ENCODE measurements at regions not wholly inside any gene's neighbourhood (a gene's known extent, or its start where the extent isn't known, plus 50 kb on each side); places are given as distances from the start of the nearest gene placed in this dataset.

DNA sequence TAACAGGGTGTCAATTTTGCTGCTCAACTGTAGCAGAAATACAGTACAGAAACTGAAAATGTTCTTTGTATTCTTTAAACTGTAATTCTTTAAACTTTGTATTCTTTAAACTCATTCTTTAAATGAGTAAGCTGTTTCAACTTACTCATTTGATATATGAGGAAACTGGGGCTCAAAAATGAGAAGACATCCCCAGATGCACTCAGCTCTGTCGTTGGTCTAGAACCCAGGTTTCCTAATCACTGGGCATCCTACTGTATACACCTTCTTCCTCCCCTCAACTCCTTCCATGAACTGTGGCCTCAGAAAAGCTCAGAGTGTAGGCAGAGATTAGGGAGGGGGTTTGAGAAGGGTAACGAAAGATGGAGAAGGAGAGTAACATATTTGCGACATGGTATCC is 136.5 kb upstream of the MAST4 start:
- H3K9me3 Mint-ChIP-seq, result peaks cover 2% of the 10 kb centered on the region
- H3K27ac Mint-ChIP-seq, result no peak overlapping the region
- ATAC-seq (ENCODE audit: low read depth), result no peak
- no peak for DNase-seq (ENCODE audit: low spot score in 2 of 2)
- peaks cover 8% of the 10 kb centered on the region for H3K4me1 Mint-ChIP-seq
- no peaks in the 10 kb centered on the region for H3K36me3 Mint-ChIP-seq
- H3K4me3 Mint-ChIP-seq, result no peak overlapping the region
- H3K27me3 Mint-ChIP-seq, result peaks cover 2% of the 10 kb centered on the region

DNA sequence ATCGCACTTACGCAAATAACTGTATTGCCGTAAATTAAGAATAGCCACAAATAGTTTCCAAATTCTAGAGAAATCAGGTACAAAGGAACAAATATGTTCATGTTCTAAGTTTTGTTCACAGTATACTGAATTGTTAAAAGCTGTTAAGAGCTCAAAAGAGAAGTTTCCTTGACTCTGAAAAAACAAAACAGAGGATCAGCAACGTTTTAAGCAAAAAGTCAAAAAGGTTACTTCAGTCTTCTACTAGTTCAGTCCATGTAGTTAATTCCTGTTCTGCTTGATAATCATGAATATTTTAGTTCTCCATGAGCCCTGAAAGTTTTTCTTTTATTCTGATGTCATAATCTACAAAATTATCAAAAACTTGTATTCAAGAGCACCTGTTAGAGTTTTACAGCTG is 128.6 kb upstream of the MAST4 start:
- Mint-ChIP-seq H3K27me3 (no peaks in the 10 kb centered on the region), H3K27ac (no peak overlapping the region), H3K9me3 (peaks cover 2% of the 10 kb centered on the region)

DNA sequence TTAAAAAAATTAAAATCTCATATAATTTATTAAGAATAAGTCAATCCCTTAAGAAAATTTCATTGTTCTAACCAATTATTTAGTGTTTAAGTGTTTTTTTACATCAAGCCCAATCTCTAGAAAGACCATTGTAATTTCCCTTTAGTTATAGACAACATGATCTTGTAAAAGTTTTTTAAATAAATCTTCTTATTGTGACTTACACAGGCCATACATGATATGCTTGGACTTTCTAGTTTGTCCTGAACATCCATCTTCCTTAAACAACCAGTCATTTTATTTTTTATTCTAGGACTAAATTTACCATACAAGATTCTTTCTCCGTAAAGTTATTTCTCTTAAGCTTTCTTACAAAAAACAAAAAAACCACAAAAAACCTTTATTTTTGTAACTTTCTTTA is 126.5 kb upstream of the MAST4 start:
- Mint-ChIP-seq H3K36me3 (peaks cover 3% of the 10 kb centered on the region), H3K4me1 (peaks cover 9% of the 10 kb centered on the region), H3K27me3 (no peaks in the 10 kb centered on the region), H3K4me3 (no peak overlapping the region), H3K27ac (no peak overlapping the region), H3K9me3 (peaks cover 4% of the 10 kb centered on the region)
- no peak for DNase-seq (ENCODE audit: low spot score in 2 of 2)
- ATAC-seq (ENCODE audit: low read depth), result no peak

More for the DNA sequence above, 128.6 kb upstream of the MAST4 start:
- H3K36me3 Mint-ChIP-seq, result peaks cover 3% of the 10 kb centered on the region
- DNase-seq (ENCODE audit: low spot score in 2 of 2) (no peak), ATAC-seq (ENCODE audit: low read depth) (no peak)
- H3K4me3 Mint-ChIP-seq, result no peak overlapping the region
- H3K4me1 Mint-ChIP-seq, result peaks cover 6% of the 10 kb centered on the region

DNA sequence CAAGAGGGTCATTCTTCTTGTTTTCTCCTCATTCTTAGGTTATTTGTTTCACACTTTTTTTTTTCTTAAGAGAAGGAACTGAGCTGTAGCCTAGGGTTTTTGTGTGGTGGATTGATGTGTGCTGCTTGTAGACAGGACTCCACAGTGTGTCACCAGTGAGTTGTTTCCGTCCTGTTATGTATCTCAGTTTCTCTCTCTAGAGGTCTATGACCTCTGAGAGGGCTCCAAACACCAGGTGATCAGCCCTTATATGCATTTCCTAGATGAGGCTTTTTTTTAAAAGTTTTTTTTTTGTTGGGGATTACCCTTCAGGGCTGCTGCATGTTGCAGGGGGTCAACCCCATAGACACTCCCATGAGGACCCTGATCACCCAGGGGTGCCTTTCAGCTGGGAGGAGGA is 124.2 kb upstream of the MAST4 start:
- Mint-ChIP-seq H3K27ac (peak overlapping the region; percentile 77), H3K4me1 (peaks cover 13% of the 10 kb centered on the region), H3K4me3 (no peak overlapping the region), H3K9me3 (peaks cover 4% of the 10 kb centered on the region), H3K27me3 (no peaks in the 10 kb centered on the region), H3K36me3 (peaks cover 2% of the 10 kb centered on the region)
- DNase-seq (ENCODE audit: low spot score in 2 of 2) (peak in 1 of 2 donors; percentile 4), ATAC-seq (ENCODE audit: low read depth) (peak; percentile 89)

DNA sequence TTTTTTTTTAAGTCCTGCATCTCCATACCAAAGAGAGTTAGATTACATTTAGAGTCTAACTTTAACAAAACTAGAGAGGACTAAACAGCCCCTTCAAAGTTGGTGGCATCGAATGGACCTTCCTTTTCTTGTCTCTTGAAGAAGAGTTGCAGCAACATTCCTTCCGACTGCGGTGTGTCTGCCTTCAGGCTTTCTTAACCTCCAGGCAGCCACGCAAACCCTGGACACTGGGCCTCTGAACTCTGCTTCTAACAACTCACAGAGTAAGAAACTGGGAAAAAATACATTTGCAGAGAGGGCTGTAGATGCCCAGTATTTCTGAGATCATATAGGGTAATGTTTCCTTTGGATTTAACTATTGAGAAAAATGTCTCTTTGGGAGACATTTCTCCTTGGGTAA is 120.5 kb upstream of the MAST4 start:
- peak overlapping the region; percentile 70 for H3K27ac Mint-ChIP-seq
- DNase-seq (ENCODE audit: low spot score in 2 of 2) (no peak), ATAC-seq (ENCODE audit: low read depth) (no peak)
- H3K36me3 Mint-ChIP-seq, result no peaks in the 10 kb centered on the region
- H3K27me3 Mint-ChIP-seq, result no peaks in the 10 kb centered on the region
- H3K4me3 Mint-ChIP-seq, result no peak overlapping the region
- H3K4me1 Mint-ChIP-seq, result peaks cover 13% of the 10 kb centered on the region
- peaks cover 2% of the 10 kb centered on the region for H3K9me3 Mint-ChIP-seq

DNA sequence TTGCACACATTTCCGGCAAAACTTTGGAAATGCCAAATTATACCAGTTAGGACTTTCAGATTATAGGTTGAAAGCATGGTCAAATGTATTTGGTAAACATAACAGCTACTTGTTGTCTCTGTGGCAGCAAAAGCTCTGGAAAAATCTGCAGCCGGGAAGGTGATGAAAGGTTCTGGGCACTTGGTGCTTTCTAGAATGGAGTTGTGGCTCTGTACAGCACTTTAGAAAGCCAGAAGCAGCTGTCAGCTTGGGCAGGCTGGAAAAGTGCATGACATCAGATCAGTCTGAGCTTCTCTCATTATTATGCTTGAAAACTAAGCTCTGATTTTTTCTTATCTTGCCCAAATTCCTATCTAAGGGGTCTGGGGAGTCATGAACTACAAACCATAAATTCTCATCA is 118.6 kb upstream of the MAST4 start:
- no peaks in the 10 kb centered on the region for H3K27me3 Mint-ChIP-seq

DNA sequence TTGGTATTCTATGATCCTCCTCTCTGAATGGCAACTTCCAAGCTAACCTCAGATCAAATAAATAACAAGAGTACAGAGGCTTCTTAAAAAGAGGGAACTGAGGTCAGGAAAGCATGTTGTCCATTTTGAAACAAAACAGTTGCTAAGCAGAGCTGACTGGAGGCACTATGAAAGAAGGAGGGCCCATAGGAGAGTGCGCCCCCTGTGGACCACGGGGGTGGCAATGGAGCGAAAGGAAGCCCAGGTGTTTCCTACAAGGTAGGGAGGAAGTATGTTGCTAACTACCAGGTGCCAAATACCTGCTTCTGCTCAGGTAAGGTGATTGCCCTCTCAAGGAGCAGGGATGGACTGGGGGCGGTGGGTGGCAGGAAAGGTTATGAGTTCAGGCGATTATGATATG is 101.8 kb upstream of the MAST4 start:
- Mint-ChIP-seq H3K4me3 (no peak overlapping the region), H3K27me3 (no peaks in the 10 kb centered on the region), H3K36me3 (no peaks in the 10 kb centered on the region), H3K27ac (peak overlapping the region; percentile 46), H3K4me1 (peaks cover 11% of the 10 kb centered on the region), H3K9me3 (peaks cover 9% of the 10 kb centered on the region)
- peak in 1 of 2 donors; percentile 42 for DNase-seq (ENCODE audit: low spot score in 2 of 2)
- ATAC-seq (ENCODE audit: low read depth), result peak; percentile 88

More for the DNA sequence above, 118.6 kb upstream of the MAST4 start:
- DNase-seq (ENCODE audit: low spot score in 2 of 2), result no peak
- peaks cover 7% of the 10 kb centered on the region for H3K4me1 Mint-ChIP-seq
- no peak overlapping the region for H3K27ac Mint-ChIP-seq
- H3K9me3 Mint-ChIP-seq, result peaks cover 7% of the 10 kb centered on the region
- H3K36me3 Mint-ChIP-seq, result peaks cover 2% of the 10 kb centered on the region
- ATAC-seq (ENCODE audit: low read depth), result no peak
- H3K4me3 Mint-ChIP-seq, result no peak overlapping the region

DNA sequence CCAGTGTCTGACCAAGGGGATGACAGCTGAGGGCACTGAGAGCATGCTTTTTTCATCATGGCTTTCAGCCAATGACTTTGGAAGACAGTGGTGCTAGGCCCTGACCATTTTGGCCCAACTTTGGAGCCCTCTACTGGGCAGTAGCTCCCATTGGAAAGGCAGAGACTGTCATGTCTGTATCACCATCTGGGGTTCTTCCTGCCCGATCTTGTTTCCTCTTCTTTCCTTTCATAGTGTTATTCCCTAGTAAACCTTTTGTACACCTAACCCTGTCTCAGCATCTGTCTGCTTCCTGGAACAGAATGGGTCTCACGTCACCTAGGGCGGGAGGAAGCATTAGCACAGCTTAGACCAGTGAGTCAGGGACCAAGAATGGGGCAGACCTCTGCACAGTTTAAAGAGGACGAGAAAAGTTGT is 97.4 kb upstream of the MAST4 start:
- Mint-ChIP-seq H3K4me1 (peaks cover 6% of the 10 kb centered on the region), H3K9me3 (no peaks in the 10 kb centered on the region), H3K4me3 (no peak overlapping the region), H3K36me3 (no peaks in the 10 kb centered on the region), H3K27ac (no peak overlapping the region), H3K27me3 (no peaks in the 10 kb centered on the region)
- DNase-seq (ENCODE audit: low spot score in 2 of 2) (no peak), ATAC-seq (ENCODE audit: low read depth) (no peak)

DNA sequence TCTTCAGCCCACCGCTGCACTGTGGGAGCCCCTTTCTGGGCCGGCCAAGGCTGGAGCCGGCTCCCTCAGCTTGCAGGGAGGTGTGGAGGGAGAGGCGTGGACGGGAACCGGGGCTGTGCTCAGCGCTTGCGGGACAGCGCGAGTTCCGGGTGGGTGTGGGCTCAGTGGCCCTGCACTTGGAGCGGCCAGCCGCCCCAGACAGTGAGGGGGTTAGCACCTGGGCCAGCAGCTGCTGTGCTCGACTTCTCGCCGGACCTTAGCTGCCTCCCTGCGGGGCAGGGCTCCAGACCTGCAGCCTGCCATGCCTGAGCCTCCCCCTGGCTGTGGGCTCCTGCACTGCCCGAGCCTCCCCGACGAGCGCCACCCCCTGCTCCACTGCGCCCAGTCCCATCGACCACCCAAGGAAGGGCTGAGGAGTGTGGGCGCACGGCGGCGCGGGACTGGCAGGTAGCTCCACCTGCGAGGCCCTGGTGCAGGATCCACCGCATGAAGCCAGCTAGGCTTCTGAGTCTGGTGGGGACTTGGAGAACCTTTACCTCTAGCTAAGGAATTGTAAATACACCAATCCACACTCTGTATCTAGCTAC is 92.9 kb upstream of the MAST4 start:
- Mint-ChIP-seq H3K4me1 (no peaks in the 10 kb centered on the region), H3K27ac (no peak overlapping the region), H3K36me3 (no peaks in the 10 kb centered on the region), H3K27me3 (no peaks in the 10 kb centered on the region), H3K9me3 (no peaks in the 10 kb centered on the region), H3K4me3 (no peak overlapping the region)
- ATAC-seq (ENCODE audit: low read depth) (no peak), DNase-seq (ENCODE audit: low spot score in 2 of 2) (no peak)

DNA sequence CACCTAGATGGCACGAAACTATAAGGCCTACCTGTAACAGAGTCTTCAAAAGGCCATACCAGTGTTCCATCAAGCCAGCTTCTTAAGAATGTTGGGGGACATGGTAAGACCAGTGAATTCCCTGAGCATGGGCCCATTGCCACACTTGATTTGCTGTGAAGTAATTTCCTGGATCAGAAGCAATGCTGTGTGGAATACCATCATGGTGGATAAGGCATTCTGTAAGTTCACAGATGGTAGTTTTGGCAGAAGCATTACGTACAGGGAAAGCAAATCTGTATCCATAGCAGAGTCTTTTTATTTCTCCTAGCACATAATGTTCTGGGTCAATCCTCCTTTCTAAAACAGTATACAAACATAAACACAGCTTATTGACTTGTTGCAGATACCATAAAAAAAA is 89.1 kb upstream of the MAST4 start:
- Mint-ChIP-seq H3K4me3 (no peak overlapping the region), H3K4me1 (peaks cover 4% of the 10 kb centered on the region), H3K9me3 (peaks cover 4% of the 10 kb centered on the region), H3K36me3 (no peaks in the 10 kb centered on the region), H3K27me3 (no peaks in the 10 kb centered on the region), H3K27ac (no peak overlapping the region)
- ATAC-seq (ENCODE audit: low read depth) (no peak), DNase-seq (ENCODE audit: low spot score in 2 of 2) (no peak)

DNA sequence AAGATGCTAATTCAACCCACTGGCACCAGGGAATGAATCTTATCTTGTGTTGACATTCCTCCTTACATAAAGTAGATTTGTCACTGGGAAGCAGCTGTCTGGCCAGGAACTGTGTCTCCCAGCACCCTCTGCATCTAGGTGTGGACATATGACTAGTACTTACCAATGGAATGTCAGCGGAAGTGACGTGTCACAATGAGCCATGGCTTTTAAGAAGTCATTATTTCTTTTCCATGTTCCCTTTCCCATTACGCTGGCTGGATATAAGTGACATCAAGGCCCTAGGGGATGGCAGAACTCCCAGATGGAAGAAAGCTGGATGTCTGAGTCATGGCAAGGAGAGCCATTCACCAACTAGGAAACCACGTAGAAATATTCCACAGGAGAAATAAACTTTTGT is 84.7 kb upstream of the MAST4 start:
- no peaks in the 10 kb centered on the region for H3K27me3 Mint-ChIP-seq
- DNase-seq (ENCODE audit: low spot score in 2 of 2) (no peak), ATAC-seq (ENCODE audit: low read depth) (no peak)
- peaks cover 4% of the 10 kb centered on the region for H3K36me3 Mint-ChIP-seq
- H3K4me3 Mint-ChIP-seq, result no peak overlapping the region
- peaks cover 6% of the 10 kb centered on the region for H3K9me3 Mint-ChIP-seq
- no peak overlapping the region for H3K27ac Mint-ChIP-seq
- peaks cover 34% of the 10 kb centered on the region for H3K4me1 Mint-ChIP-seq

DNA sequence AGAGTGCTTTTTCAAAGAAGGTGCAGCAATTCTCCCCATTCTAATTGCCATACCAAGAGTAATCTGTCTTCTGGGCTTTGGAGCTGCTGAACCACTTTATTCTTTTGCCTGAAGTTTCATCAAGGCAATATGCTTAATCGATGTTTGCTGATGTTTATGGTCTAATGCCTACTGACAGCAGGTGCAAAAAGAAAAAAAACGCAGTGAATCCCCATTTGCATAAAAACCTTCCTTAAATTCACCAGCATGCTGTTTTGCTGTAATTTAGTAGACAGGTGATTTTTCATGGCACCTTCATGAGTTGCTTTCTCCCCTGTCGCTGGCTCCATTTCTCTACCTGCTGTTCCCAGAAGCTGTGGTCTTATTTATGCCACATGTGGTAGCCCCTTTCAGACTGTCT is 83.1 kb upstream of the MAST4 start:
- H3K4me1 Mint-ChIP-seq, result peaks cover 46% of the 10 kb centered on the region
- peak in 1 of 2 donors; percentile 44 for DNase-seq (ENCODE audit: low spot score in 2 of 2)
- H3K9me3 Mint-ChIP-seq, result peaks cover 6% of the 10 kb centered on the region
- H3K4me3 Mint-ChIP-seq, result peak overlapping the region; percentile 59
- no peaks in the 10 kb centered on the region for H3K27me3 Mint-ChIP-seq
- peak; percentile 77 for ATAC-seq (ENCODE audit: low read depth)
- H3K36me3 Mint-ChIP-seq, result peaks cover 4% of the 10 kb centered on the region
- H3K27ac Mint-ChIP-seq, result peak overlapping the region; percentile 99

DNA sequence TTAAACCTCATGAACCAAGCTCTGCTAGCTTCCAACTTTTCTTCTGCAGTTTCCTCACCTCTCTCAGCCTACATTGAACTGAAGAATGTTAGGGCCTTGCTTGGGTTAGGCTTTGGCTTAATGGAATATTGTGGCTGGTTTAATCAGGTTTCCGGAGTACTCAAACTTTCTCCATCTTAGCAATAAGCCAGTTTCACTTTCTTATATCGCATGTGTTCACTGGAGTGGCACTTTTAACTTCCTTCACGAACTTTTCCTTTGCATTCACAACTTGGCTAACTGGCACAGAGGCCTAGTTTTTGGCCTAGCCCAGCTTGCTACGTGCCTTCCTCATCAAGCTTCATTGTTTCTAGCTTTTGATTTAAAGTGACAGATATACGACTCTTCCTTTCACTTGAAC is 81.0 kb upstream of the MAST4 start:
- DNase-seq (ENCODE audit: low spot score in 2 of 2) (peak in 1 of 2 donors; percentile 43), ATAC-seq (ENCODE audit: low read depth) (peak; percentile 77)
- Mint-ChIP-seq H3K4me1 (peaks cover 41% of the 10 kb centered on the region), H3K27me3 (no peaks in the 10 kb centered on the region), H3K36me3 (peaks cover 4% of the 10 kb centered on the region), H3K4me3 (peak overlapping the region; percentile 80), H3K27ac (peak overlapping the region; percentile 99), H3K9me3 (peaks cover 5% of the 10 kb centered on the region)

DNA sequence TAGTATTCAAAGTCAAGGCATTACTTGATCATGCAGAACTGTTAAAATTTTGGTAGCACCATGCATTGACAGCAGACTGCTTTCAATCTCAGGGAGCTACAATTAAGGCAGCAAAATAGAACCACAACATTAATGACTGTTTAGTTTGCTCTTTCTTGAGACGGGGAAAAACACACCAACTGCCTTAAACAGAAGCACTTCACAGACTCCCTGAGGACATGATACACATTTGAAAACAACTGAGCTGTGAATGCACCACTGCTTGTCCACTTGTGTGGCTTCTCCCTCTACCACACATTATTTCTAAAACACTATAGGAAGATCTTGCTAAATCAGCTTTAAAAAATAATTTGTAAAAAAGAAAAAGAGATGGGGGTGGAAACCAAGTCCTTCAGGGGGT is 79.6 kb upstream of the MAST4 start:
- no peak for ATAC-seq (ENCODE audit: low read depth)
- H3K4me3 Mint-ChIP-seq, result peak overlapping the region; percentile 38

DNA sequence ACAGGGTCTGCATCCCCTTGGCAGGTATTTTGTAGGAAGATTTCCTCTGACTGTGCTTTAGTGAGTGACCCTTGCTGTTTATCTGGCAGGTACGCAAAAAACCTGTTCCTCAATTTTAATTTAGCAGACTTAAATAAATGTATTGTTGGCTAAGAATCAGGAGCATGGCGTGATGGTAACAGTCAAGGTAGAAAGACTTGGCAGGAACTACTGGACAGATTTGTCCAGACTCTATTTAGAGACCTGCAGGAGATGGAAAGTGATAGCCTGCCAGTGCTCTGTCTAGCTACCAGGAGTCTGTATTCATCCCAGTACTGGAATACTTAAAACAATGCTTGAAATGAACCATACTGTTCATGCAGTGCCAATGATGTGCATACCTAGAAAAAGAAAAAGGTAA is 78.8 kb upstream of the MAST4 start:
- peaks cover 10% of the 10 kb centered on the region for H3K9me3 Mint-ChIP-seq
- DNase-seq (ENCODE audit: low spot score in 2 of 2), result no peak

More for the DNA sequence above, 79.6 kb upstream of the MAST4 start:
- Mint-ChIP-seq H3K27me3 (no peaks in the 10 kb centered on the region), H3K4me1 (peaks cover 41% of the 10 kb centered on the region), H3K36me3 (peaks cover 10% of the 10 kb centered on the region), H3K27ac (peak overlapping the region; percentile 99), H3K9me3 (peaks cover 10% of the 10 kb centered on the region)
- DNase-seq (ENCODE audit: low spot score in 2 of 2), result no peak

More for the DNA sequence above, 78.8 kb upstream of the MAST4 start:
- H3K4me3 Mint-ChIP-seq, result no peak overlapping the region
- peaks cover 10% of the 10 kb centered on the region for H3K36me3 Mint-ChIP-seq
- no peak for ATAC-seq (ENCODE audit: low read depth)
- peak overlapping the region; percentile 99 for H3K27ac Mint-ChIP-seq
- no peaks in the 10 kb centered on the region for H3K27me3 Mint-ChIP-seq
- H3K4me1 Mint-ChIP-seq, result peaks cover 39% of the 10 kb centered on the region
